Cardiac muscle cell (in vitro differentiated cells and primary cell): ENCODE measurements at regions not wholly inside any gene's neighbourhood (a gene's known extent, or its start where the extent isn't known, plus 50 kb on each side); places are given as distances from the start of the nearest gene placed in this dataset.
A peak's percentile ranks its signal among the peaks of the same experiment; 100 is the strongest.

ENCODE experiments used
- DNase-seq, 2 donors: peaks; one replicate each; pipeline versions ENCODE4 v3.0.0 to v3.0.0-alpha.2; 2010 to 2017; ENCODE audit warnings: low read depth in 1 of 2, low spot score in 1 of 2
- H3K27ac ChIP-seq: fragments of 200-600 bp; sonication (generic); 2 replicates; pipeline ENCODE4 v1.5.1; 2016
- H3K27me3 ChIP-seq: fragments of 200-600 bp; sonication (generic); 2 replicates; pipeline ENCODE4 v1.6.0; 2016; ENCODE audit warnings: control low read depth
- H3K36me3 ChIP-seq: fragments of 200-600 bp; sonication (generic); 2 replicates; pipeline ENCODE4 v1.5.1; 2016; ENCODE audit warnings: control low read depth
- H3K4me1 ChIP-seq: fragments of 200-600 bp; sonication (generic); 2 replicates; pipeline ENCODE4 v1.8.1; 2017; ENCODE audit warnings: low read depth, mild to moderate bottlenecking, mixed run types
- H3K4me3 ChIP-seq: fragments of 200-600 bp; sonication (generic); 2 replicates; pipeline ENCODE4 v1.5.1; 2016; ENCODE audit warnings: mild to moderate bottlenecking
- H3K9me3 ChIP-seq: fragments of 200-600 bp; sonication (generic); 2 replicates; pipeline ENCODE4 v1.5.1; 2017; ENCODE audit warnings: low read depth, mild to moderate bottlenecking, control low read depth
- TF ChIP-seq, protein P1 (sequence below): IDR thresholded peaks from 2 replicates; pipeline ENCODE4 v1.5.1; 2012; ENCODE audit warnings: low read depth, mild to moderate bottlenecking, low read length

DNA sequence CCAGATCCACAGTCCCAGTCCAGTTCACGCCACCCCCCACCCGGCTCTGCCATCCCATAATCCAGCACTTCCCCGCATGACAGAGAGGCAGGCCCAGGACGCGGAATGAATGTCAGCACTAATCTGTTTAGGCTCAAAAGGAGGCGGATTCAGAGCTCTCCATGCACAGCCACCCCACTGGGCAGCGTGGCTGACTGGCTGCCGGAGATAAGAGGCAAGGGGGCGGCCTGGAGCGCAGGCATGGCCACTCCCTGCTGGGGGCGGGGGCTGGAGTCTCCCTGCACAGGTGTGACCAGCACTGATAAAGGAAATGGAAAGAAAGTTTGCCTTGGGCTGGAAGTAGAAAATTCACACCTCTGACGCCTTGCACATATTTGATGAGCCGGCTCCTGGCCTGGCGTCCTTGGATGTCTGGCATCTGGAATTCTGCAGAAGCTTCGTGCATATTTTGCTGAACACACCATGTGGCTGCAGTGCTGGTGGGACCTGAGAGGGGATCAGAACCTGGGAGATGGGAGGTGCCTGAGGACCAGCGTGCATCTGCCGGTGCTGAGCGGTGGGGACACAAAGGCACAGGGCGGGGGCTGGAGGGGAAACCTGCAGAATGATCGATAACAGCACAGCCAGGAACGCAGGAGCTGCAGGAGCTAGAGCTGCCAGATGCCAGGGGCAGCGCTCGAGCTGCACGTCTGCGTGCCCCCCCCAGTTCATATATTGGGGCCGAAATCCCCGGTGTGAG lies 344.4 kb downstream of the CTTN start:
- Histone ChIP-seq H3K27ac (peak overlapping the region; percentile 20), H3K27me3 (no peaks in the 10 kb centered on the region), H3K4me3 (no peak overlapping the region), H3K4me1 (peaks cover 8% of the 10 kb centered on the region), H3K36me3 (no peaks in the 10 kb centered on the region), H3K9me3 (no peaks in the 10 kb centered on the region)
- DNase-seq: peak; percentile 1 to 84
- TF ChIP-seq, protein P1, sequence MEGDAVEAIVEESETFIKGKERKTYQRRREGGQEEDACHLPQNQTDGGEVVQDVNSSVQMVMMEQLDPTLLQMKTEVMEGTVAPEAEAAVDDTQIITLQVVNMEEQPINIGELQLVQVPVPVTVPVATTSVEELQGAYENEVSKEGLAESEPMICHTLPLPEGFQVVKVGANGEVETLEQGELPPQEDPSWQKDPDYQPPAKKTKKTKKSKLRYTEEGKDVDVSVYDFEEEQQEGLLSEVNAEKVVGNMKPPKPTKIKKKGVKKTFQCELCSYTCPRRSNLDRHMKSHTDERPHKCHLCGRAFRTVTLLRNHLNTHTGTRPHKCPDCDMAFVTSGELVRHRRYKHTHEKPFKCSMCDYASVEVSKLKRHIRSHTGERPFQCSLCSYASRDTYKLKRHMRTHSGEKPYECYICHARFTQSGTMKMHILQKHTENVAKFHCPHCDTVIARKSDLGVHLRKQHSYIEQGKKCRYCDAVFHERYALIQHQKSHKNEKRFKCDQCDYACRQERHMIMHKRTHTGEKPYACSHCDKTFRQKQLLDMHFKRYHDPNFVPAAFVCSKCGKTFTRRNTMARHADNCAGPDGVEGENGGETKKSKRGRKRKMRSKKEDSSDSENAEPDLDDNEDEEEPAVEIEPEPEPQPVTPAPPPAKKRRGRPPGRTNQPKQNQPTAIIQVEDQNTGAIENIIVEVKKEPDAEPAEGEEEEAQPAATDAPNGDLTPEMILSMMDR: no peak

DNA sequence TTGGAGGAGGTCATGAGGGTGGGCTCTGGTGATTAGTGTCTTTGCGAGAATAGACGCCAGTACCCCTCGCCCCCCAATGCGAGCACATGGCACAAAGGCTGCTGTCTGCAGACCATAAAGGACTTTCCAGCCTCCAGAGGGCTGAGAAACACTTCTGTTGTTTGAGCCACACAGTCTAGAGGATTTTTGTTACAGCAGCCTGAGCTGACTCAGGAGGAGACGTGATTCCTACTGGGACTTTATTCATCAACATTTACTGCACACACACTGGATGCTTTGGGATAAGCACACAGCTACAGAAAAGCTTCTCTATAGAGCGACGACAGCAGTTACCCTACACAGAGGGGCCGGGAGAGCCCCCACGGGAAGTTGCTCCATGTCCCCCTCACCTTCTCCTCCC lies 345.0 kb downstream of the CTTN start:
- Histone ChIP-seq H3K9me3 (no peaks in the 10 kb centered on the region), H3K4me1 (peaks cover 8% of the 10 kb centered on the region), H3K36me3 (no peaks in the 10 kb centered on the region), H3K4me3 (no peak overlapping the region), H3K27ac (no peak overlapping the region), H3K27me3 (no peaks in the 10 kb centered on the region)
- TF ChIP-seq, protein P1: no peak
- DNase-seq: no peak

DNA sequence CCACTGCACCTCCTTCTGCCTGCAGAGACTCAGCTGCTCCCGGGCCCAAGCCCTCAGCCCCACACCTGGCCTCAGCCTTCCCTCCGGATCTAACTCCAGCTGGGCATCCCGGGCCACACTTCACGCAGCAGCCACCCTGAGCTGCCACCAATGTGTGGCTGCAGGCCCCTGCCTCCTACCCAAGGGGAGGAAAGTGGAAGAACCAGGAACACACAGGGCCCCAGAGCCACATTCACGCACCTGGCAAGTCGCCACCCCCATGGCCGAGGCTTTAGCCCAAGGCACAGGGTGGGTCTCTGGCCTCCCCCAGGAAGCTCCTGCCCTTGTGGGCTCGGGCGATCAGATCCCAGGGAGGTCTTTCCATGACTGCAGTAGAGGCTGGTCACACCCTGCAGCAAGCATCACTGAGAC lies 345.6 kb downstream of the CTTN start:
- Histone ChIP-seq H3K4me1 (peaks cover 8% of the 10 kb centered on the region), H3K4me3 (no peak overlapping the region), H3K27me3 (no peaks in the 10 kb centered on the region), H3K36me3 (no peaks in the 10 kb centered on the region), H3K27ac (no peak overlapping the region), H3K9me3 (no peaks in the 10 kb centered on the region)
- DNase-seq: no peak
- TF ChIP-seq, protein P1: no peak

DNA sequence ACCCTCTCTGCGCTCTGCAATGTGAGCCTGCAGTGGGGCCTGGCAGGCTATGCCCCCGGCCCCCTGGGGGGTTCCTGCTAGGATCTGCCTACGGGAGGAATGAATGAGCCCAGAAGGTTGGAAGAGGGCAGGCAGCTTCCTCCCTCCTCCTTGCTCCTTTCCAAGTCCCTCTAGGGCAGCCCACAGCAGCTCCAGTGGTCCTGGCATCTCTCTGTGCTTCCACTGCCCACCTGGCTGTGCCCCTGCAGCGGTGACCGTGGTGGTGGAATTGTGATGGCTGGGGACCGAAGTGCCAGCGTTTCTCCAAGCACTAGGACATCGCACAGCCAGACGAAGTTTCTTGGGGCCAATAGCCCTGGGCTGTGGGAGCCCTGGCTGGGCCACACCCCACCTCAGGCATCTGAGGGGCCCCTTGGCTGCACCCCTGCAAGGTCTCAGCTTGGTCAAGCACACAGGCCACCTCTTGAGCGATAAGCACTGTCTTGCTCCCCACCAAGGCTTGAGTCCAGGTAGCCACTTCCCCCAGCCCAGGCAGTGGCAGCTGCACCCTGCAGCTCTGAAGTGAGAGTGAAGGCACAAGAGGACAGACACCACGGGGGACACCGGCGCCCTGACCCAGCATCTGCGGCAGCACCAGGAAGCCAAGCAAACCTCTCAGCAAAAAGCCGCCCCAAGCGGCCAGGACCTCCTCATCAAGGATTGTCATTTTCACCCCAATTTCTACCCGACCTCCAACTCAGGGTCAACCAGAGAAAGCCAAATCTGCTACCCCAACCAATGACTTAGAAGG lies 346.3 kb downstream of the CTTN start:
- H3K9me3 ChIP-seq: no peaks in the 10 kb centered on the region
- TF ChIP-seq, protein P1: no peak
- no peak overlapping the region for H3K4me3 ChIP-seq
- no peaks in the 10 kb centered on the region for H3K27me3 ChIP-seq
- no peaks in the 10 kb centered on the region for H3K36me3 ChIP-seq
- no peak overlapping the region for H3K27ac ChIP-seq
- DNase-seq: no peak
- H3K4me1 ChIP-seq: peaks cover 8% of the 10 kb centered on the region

DNA sequence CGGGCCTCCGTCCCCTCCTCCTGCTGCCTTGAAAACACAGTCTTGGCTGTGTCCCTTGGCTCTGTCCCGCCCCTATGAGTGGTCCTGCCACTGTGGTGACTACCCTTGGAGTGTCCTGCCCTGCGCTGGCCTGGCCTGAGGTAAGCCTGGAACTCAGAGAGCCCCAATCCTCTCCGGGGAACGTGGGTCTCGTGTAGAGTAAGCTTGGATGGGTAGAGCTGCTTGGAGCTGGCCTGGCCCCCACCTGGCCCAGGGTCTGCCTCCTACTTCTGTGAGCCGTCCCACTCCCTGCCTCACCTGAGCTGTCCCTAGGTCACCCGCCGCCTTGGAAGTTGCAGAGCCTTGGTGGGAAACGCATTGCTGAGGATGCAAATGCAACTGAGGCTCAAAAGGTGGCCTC lies 347.1 kb downstream of the CTTN start:
- TF ChIP-seq, protein P1: no peak
- no peaks in the 10 kb centered on the region for H3K9me3 ChIP-seq
- no peak overlapping the region for H3K27ac ChIP-seq
- DNase-seq: no peak
- H3K4me3 ChIP-seq: no peak overlapping the region
- no peaks in the 10 kb centered on the region for H3K27me3 ChIP-seq
- H3K36me3 ChIP-seq: no peaks in the 10 kb centered on the region
- peaks cover 8% of the 10 kb centered on the region for H3K4me1 ChIP-seq
